HPDE6-E6E7 (cell line): ENCODE measurements at regions not wholly inside any gene's neighbourhood (a gene's known extent, or its start where the extent isn't known, plus 50 kb on each side); places are given as distances from the start of the nearest gene placed in this dataset.

Source experiments
- DNase-seq: peaks from one replicate; pipeline ENCODE4 v3.0.0; 2011; ENCODE audit warnings: missing footprints; ENCODE audit errors: extremely low spot score

GRCh38 chr9:87085073-87085472 lies 137.8 kb upstream of the GAS1 start:
- DNase-seq: no peak

DNA sequence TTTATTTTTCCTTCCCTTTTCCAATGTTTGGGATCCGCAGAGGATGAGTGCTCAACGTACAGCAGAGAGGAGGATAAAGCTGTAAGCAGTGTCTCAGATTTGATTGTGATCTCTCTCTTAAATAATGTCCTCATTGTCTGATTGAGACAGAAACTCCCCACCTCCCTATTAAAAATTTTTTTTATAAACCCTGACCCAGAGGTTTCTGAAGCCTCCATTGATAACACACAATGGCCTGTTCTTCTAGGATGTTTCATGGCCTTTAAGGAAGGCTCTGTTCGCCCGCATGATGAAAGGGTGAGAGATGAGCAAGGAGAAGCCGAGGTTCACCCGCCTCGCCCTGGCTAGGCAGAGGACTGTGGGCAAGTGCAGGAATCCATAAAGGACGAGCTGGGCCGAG lies 138.2 kb upstream of the GAS1 start:
- DNase-seq: no peak

DNA sequence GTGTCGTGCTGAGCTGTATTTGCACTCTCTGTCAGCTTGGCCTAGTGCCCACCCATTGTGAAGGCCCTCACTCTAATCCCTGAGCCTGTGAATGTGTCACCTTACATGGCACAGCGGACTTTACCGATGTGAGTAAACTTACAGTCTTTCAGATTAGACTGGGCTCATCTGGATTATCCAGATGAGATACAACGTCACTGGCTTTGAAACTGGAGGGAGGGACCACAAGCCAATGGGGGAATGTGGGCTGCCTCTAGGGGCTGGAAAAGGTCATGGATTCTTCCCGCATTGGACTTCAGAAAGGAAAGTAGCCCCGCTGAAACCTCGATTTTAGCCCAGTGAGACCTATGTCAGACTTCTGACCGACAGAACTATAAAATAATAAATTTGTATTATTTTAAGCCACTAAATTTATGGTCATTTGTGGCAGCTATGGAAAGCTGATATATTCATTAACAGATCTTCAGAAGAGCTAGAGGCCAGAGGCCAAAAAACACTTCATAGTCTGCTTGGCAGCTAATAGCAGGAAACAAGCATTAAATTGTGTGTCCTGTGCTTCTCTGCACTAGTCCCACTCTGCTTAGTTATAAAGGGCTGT lies 139.0 kb upstream of the GAS1 start:
- no peak for DNase-seq

GRCh38 chr9:87087197-87087596 lies 139.9 kb upstream of the GAS1 start:
- no peak for DNase-seq

DNA sequence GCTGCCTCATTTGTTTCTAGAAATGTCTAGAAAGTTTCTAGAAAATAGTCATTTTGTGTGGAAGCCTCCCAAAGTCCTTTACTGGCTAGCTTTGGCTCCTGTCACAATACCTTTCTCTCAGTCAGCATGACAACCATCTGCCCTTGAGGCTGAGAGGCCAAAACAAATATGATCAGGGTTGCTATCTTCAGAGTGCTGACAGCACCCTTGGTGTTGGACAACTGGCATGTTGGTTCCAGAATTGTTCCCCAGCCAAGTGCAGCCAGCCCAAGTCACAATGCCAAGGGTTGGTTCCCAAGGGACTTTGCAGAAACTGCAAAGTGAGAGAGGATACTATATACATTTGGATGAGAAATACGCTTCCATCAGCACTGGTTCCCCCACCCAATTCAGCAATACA lies 140.9 kb upstream of the GAS1 start:
- DNase-seq: no peak

DNA sequence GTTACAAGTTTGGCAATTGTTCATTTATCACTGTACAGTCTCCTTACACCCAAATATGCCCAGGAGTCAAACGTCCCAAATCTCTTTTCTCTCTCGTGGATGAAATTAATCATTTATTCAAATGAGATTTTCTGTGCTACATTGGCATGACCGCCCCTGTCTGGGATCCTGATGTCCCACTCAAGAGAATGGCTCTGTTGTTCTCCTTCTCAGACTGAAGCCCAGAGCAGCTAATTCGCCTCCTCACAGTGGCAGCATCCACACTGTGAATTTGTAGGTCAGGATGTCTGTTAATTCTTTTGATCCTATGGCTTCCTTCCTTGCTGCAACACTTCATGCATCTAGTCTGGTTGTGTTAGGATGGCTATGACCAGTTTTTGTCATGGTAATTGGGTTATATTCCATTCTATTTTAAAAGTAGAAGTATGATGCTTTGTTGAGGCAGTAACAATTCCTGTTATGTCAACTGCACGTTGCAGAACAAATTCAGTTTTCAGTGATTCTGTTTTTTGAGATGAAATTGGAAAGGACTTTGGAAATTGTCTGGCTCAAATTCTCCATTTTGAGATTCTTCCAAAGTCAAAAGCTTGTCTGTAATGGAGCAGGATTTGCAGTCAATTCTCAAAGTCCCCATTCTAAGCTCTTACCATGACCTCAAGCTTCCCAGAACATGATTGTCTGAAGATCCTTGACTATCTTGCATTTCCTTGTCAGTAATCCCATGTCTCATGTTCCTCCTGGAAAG lies 141.5 kb upstream of the GAS1 start:
- DNase-seq: no peak

- no peak for DNase-seq
These were observed 142.2 kb upstream of the GAS1 start for GRCh38 chr9:87089506-87089905.

DNA sequence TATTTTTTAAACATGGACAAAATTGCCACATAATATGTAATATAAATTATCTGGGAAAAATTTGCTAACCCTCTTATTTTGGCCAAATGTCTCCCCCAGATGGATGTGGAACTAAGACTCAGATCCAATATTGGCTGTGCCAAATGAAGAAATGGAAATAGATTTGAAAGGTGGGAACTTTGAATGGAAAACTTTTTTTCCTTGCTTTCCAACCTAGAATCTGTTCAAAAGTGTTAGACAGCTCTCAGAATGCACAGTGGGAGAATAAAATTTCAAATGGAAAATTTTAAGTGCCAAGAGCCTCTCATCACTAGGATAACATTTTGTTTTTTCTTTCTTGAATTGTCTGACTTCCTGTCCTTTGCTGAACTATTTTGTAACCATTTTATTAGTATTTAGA lies 142.6 kb upstream of the GAS1 start:
- DNase-seq: no peak

GRCh38 chr9:87093777-87094176 lies 146.5 kb upstream of the GAS1 start:
- no peak for DNase-seq

DNA sequence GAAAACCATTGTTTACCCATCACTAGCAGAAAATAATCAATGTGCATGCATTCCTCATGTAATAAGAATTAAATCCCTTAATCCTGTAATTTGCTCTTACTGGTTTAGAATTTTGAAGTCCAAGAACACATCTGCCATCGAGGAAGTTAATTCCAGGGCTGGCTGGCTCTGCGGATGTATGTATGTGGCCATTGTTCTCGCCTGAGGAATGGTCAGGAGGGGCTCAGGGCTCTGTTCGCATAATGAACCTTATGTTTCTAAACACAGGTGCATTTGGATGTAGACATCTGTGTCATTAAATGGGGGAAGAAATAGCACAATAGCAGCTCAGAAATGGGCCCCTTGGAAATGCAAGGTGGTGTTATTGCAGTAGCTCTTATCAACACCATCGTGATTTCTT lies 148.6 kb upstream of the GAS1 start:
- no peak for DNase-seq

DNA sequence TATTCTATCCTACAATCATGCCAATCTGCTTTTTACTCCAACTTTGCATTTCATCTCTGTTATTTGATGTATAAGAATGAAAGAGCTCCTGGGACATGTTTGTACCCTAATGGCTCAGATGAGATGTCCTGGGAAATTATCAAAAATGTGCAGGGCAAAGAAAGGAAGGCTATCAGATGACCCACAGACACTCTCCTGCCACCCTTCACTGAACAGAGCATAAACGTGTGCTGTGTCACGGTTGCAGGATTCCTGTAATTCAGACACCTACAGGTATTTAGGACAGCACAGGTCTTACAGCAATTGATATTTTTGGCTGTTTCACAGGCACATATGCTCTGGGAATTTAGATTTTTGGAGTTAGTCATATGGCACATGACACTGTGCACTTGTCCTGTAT lies 149.2 kb upstream of the GAS1 start:
- no peak for DNase-seq

GRCh38 chr9:87097238-87097637 lies 149.9 kb upstream of the GAS1 start:
- DNase-seq: no peak

GRCh38 chr9:87099407-87099806 lies 152.1 kb upstream of the GAS1 start:
- DNase-seq: no peak

DNA sequence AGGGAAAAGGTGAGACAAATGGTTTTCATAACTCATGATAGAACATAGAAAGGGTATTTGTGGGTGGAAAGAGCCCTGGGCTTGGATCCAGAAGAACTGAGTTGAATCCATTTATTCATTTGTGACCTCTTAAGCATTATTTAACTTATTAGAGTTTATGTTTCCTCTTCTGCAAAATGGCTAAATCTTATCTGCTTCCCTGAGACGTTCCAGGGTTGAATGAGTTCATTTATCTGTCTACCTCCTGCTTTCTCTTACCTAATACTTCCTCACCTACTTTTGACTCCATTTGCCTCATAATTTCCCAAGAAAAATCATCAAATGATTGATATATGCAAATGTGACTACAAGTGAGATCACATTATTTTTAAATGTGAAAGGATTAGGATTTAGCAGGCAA lies 152.7 kb upstream of the GAS1 start:
- no peak for DNase-seq

GRCh38 chr9:87102126-87102525 lies 154.8 kb upstream of the GAS1 start:
- no peak for DNase-seq

GRCh38 chr9:87107072-87107471 lies 159.8 kb upstream of the GAS1 start:
- peak; percentile 22 for DNase-seq

GRCh38 chr9:87108661-87109060 lies 161.4 kb upstream of the GAS1 start:
- no peak for DNase-seq

GRCh38 chr9:87109231-87109631 lies 161.9 kb upstream of the GAS1 start:
- DNase-seq: no peak

- no peak for DNase-seq
These were observed 162.5 kb upstream of the GAS1 start for GRCh38 chr9:87109851-87110250.

GRCh38 chr9:87111010-87111409 lies 163.7 kb upstream of the GAS1 start:
- DNase-seq: no peak

DNA sequence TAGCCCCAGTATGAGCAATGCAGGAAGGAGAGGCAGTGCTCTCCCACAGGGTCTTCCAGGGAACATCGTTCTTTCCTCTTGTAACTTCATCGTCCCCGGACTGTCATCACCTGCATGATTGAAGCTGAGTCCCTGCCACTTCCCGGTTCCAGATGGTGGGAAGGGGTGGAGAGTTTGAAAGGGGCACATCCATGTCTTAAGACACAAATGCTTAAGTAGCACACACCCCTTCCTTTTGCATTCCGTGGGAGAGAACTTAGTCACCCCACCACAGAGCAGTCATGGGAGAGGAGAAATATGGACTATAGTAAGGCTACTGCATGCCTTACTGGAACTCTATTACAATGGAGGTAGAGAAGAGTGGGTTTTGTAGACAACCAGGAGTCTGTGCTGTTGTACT lies 165.3 kb upstream of the GAS1 start:
- no peak for DNase-seq

GRCh38 chr9:87113874-87114273 lies 166.6 kb upstream of the GAS1 start:
- no peak for DNase-seq

DNA sequence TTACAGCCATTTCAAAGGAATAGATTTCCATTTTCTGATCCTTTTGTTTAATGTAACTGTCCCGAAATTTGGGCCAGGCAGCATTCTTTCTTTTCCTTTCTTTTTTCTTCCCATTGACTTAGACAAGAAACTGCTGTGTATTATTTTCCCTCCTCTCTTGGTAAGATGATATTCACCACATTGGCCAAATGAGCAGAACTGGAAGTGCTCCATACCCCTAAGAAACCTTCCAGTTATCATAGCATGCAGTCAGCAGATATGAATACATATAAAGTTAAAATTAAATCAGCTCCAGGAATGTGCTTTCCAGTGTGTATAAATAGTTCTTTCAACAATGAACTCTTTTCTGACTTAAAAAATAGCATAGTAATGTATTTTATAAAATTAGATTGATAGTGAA lies 168.5 kb upstream of the GAS1 start:
- DNase-seq: no peak

- DNase-seq: no peak
These were observed 169.2 kb upstream of the GAS1 start for GRCh38 chr9:87116492-87116891.
